GM21529 (cell line): ENCODE measurements at regions not wholly inside any gene's neighbourhood (a gene's known extent, or its start where the extent isn't known, plus 50 kb on each side); places are given as distances from the start of the nearest gene placed in this dataset.
"Not testable (repeated sequence)": the region's sequence is repeated elsewhere in the genome, so short reads cannot be mapped to it uniquely, and the experiment has no call there.

Source experiments
- ATAC-seq: cut with Tn5 transposase; IDR thresholded peaks from one replicate; pipeline ENCODE4 v1.9.1; 2021; ENCODE audit not compliant: unreplicated experiment

DNA sequence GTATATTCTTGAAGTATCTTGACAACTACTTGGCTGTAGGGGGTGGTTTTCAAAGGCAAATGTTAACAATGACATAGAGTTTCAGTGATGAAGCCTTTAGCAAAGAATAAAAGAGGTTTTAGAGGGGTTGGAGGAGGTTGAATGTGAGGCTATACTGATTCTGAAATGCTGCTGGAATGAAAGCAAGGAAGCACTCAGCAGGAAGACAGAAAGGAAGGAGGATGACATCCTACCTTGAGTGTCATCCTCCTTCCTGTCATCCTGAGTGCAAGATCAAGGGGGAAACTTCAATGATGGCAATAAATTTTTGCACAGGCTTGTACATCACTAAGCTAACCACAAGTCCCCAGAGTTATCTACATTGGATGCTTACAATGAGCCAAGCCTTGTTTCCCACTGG lies 120.5 kb downstream of the APIP start:
- ATAC-seq, result no peak

- ATAC-seq, result no peak
These were observed 121.5 kb downstream of the APIP start for GRCh38 chr11:34794696-34795095.

DNA sequence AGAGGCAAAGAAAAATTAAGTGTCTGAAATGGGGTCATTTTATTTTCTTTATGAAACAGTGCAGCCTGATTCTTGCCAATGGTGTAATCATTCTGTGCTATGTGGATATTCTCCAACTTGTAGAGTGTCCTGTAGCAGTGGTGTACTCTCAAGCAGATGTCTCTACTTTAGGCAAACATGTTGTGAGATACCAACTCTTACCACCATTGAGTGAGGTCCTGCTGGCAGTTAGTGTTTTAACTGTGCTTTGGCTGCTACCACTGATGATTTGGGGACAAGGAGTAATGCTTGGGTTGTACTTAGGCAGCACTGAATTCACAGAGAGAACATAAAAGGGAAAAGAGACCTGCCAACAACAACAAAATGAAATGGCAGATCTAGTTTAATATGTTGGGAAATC lies 122.5 kb downstream of the APIP start:
- ATAC-seq, result no peak

- no peak for ATAC-seq
These were observed 123.3 kb downstream of the APIP start for GRCh38 chr11:34792814-34793258.

- no peak for ATAC-seq
These were observed 124.2 kb downstream of the APIP start for GRCh38 chr11:34791780-34792542.

DNA sequence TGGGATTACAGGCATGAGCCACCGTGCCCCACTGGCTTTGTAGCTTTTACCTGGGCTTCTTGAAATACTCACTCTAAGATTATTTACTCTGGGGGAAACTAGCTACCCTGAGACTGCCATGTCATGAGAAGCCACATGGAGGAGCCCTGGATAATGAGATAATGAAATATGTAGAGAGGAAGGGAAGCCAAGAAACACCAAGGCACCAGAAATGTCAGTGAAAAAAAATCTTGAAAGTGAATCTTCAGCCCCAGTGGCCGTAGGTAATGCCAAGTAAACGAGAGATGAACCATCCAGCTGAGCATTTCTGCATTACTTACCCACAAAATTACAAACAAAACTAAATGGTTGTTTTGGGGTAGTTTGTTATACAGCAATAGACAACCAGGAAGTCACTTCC lies 125.6 kb downstream of the APIP start:
- no peak for ATAC-seq

DNA sequence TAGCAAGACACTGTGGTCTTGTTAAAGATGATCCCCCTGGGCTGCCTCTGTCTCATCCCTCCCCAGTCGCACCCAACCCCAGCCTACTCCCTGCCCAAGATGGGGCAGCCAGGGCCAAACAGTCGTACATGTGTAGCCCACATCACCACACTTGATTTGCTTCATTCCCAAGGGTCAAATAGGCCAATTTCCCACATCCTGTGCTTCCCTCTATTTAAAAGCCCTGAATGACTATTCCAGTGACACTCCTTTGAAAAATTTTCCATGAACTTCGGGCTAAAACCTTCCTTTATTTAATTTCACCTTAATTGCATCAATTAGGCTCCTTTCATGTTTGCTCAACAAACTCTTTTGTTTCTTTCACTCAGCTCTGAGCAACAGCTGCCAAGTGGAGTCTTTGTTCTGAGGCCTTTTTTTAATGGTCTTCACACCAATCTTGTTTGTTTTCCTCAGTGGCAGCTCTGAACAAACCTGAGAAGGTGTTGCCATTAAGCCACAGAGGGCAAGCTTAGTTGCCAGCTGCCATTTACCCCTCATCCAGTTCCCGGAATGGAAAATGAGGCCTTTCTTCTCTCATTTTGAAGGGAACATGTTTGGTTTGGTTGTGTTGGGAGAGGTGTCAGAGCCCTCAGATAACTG lies 126.9 kb downstream of the APIP start:
- no peak for ATAC-seq

DNA sequence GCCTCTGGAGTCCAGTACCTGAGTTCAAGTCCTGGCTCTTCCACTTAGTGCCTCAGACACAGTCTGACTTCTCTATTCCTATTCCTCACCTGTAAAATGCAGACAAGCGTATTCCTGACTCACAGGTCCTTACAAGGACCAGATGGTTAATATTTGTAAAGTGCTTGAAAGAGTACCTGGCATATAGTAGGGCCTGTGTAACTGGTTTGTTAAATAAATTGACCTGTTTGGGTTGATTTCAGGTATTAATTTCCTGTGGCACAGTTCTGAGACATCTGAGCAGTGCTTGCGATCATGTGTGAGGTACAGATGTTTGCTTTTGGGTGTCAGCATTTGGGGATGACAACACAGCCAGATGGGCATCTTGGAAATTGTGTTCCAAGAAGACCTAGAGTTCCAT lies 127.5 kb downstream of the APIP start:
- ATAC-seq, result no peak

DNA sequence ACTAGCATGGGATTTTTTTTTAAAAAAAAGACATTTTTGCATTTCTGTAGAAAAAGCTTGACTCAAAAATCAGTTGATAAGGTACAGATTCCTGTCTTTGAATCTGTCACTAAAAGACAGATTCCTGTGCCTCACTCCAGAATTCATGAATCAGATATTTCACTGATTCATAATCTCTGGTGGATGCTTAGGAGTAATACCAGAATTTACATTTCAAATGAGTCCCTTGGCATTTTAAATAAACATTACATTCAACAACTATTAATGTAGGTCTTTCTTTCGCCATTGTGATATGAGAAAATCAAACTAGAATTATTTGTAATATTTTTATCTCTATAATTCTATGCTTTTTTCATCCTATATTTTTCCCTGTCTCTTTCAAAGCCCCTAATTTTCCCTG lies 128.3 kb downstream of the APIP start:
- ATAC-seq, result no peak

- ATAC-seq, result no peak
These were observed 128.8 kb downstream of the APIP start for GRCh38 chr11:34787348-34787747.

DNA sequence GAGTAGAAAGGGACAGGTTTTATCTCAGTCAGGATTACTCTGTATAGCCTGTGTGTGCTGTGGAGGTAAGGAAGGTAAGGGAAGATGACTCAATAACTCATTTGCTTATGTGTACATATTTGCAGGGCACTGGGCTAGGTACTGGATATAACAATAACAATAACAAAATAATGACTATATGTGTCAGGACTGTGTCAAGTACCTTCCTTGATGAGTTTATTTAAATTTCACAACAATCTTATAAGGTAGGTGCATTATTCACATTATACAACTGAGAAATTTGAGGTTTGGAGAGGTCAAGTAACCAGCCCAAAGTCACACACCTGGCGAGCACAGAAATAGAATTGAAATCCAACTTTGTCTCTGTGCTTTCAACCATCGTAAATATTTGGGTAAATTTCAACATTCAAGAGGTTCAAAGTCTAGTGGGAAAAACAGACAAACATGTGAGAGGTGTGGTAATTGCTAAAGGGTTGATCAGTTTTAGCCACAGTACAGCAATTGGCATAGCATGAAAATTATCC lies 131.8 kb downstream of the APIP start:
- no peak for ATAC-seq

GRCh38 chr11:34783816-34784317 lies 132.3 kb downstream of the APIP start:
- no peak for ATAC-seq

DNA sequence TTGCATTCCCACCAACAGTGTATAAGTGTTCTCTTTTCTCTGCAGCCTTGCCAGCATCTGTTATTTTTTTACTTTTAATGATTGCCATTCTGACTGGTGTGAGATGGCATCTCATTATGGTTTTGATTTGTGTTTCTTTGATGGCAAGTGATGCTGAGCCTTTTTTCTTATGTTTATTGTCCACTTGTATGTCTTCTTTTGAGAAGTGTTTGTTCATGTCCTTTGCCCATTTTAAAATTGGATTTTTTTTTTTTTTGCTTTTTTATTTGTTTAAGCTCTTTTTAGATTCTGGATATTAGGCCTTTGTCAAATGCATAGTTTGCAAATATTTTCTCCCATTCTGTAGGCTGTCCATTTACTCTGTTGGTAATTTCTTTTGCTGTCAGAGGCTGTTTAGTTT lies 134.4 kb downstream of the APIP start:
- ATAC-seq, result not testable (repeated sequence)

- no peak for ATAC-seq
These were observed 140.7 kb downstream of the APIP start for GRCh38 chr11:34775417-34775888.

DNA sequence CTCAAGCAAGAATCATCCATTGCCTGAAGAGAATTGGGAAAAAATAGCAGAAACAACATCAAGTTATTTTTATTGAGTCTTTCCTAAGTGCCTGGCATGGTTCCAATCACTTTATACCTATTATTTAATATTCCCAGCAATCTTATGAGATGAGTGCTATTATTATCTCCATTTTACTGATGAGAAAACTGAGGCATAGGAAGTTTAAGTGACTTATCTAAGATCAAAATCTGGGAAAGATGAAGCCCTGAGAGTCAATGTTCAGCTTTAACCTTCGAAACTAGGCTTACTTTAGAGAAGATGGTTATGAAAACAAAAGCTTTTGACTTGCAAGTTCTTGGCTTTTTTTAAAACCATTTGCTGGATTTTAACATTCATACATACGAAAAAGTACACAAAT lies 141.6 kb downstream of the APIP start:
- ATAC-seq, result no peak

DNA sequence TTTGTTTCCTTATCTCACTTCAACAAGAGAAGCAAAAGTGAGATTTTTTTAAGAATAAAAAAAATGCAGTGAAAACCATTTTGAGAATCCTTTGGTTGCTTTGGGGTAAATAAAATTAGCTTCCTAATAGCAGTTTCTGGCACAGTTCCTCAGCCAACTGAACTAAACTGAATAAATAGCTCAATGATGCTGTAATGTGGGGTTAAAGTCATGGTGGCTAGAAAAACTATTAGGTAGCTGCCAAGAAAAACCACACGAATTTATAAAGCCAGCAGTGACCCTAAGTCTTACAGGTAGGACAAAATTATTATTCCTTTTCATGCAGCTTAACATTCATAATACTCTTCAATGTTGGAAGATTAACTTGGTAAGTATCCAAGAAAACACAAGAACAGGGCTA lies 142.4 kb downstream of the APIP start:
- no peak for ATAC-seq

DNA sequence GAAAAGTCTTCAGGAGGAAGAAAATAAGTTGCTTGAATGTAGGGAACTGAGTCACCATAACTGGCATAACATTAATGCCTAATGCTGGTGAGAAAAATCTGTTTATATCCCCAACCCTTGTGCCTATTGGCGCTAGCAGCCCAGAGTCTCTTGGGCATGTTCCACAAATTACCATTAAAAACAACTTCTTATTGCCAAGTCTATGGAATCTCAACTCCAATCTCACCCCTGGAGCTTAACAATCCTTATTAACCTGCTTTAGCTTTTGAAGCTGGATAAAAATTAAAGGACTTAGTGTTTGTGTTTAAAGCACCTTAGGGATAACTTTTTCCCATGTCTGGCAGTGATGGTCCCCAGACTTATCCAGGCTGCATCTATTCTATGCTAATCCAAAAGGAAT lies 143.0 kb downstream of the APIP start:
- no peak for ATAC-seq

- ATAC-seq, result no peak
These were observed 146.1 kb downstream of the APIP start for GRCh38 chr11:34770111-34770510.

GRCh38 chr11:34769224-34769623 lies 147.0 kb downstream of the APIP start:
- ATAC-seq, result no peak

DNA sequence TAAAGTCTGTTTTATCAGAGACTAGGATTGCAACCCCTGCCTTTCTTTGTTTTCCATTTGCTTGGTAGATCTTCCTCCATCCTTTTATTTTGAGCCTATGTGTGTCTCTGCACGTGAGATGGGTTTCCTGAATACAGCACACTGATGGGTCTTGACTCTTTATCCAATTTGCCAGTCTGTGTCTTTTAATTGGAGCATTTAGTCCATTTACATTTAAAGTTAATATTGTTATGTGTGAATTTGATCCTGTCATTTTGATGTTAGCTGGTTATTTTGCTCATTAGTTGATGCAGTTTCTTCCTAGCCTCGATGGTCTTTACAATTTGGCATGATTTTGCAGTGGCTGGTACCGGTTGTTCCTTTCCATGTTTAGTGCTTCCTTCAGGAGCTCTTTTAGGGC lies 141.7 kb downstream of the EHF start:
- not testable (repeated sequence) for ATAC-seq

- no peak for ATAC-seq
These were observed 137.4 kb downstream of the EHF start for GRCh38 chr11:34758262-34758661.

GRCh38 chr11:34757026-34757451 lies 136.1 kb downstream of the EHF start:
- no peak for ATAC-seq
